ENCODE measurements at regions not wholly inside any gene's neighbourhood (a gene's known extent, or its start where the extent isn't known, plus 50 kb on each side); places are given as distances from the start of the nearest gene placed in this dataset.

- CTCF ChIA-PET, result no interaction called here
- Histone ChIP-seq H3K4me1 (ENCODE audit: control insufficient read depth in 2 of 2, insufficient read depth in 2 of 2, low read length in 2 of 2) (no peaks in the 10 kb centered on the region), H3K79me2 (ENCODE audit: control insufficient read depth, insufficient read depth, low read length) (no peaks in the 10 kb centered on the region), H2AFZ (ENCODE audit: insufficient read depth, low read depth, low read length, poor library complexity, severe bottlenecking) (no peak overlapping the region), H3K36me3 (replicated peaks in 1 of 2; ENCODE audit: control extremely low read depth in 1 of 2, control insufficient read depth in 1 of 2, extremely low read depth in 1 of 2, insufficient read depth in 2 of 2, low read length in 1 of 2) (no peaks in the 10 kb centered on the region), H3K4me3 (ENCODE audit: control extremely low read depth in 1 of 5, extremely low read depth in 1 of 5, insufficient read depth in 1 of 5, low read depth in 2 of 5, low read length in 4 of 5) (no peak overlapping the region), H4K20me1 (ENCODE audit: control insufficient read depth, insufficient read depth, low read length, poor library complexity, severe bottlenecking) (no peaks in the 10 kb centered on the region), H3K9me3 (ENCODE audit: control extremely low read depth in 1 of 3, control insufficient read depth in 2 of 3, insufficient read depth in 1 of 3, low read length in 2 of 3) (no peaks in the 10 kb centered on the region), H3K4me2 (replicated peaks; ENCODE audit: low read depth, low read length, poor library complexity, severe bottlenecking) (no peak overlapping the region), H3K9ac (ENCODE audit: low read length) (no peak overlapping the region), H3K27me3 (replicated peaks in 1 of 4; ENCODE audit: control extremely low read depth in 1 of 4, control insufficient read depth in 3 of 4, insufficient read depth in 4 of 4, low read length in 3 of 4) (no peaks in the 10 kb centered on the region), H3K27ac (ENCODE audit: low read length in 2 of 2) (no peak overlapping the region)
- intact Hi-C loops (cut with micrococcal nuclease), result no loop called here
- TF ChIP-seq EZH2 (IDR thresholded peaks at IDR 0.05; ENCODE audit: borderline replicate concordance, insufficient read depth, low read depth, low read length, poor library complexity, severe bottlenecking), result no peak
- no peak for TF ChIP-seq CTCF (IDR thresholded peaks at IDR 0.05)
- POLR2A ChIA-PET, result no interaction called here
- DNase-seq (no peak), ATAC-seq (ENCODE audit: low read depth) (no peak)
- 84% methylated on average over 11 of the region's 12 CpGs for WGBS (ENCODE audit: insufficient coverage)
- H3K4me3 Mint-ChIP-seq, result no peak overlapping the region
- no peaks in the 10 kb centered on the region for H3K9me3 Mint-ChIP-seq (ENCODE audit: insufficient read depth)
- no peaks in the 10 kb centered on the region for H3K4me1 Mint-ChIP-seq
- no peaks in the 10 kb centered on the region for H3K27me3 Mint-ChIP-seq
- H3K27ac Mint-ChIP-seq, result no peak overlapping the region
Observed at GRCh38 chr1:78728359-78728758, 78.7 kb downstream of the IFI44 start.

GRCh38 chr1:78730054-78730453 lies 80.4 kb downstream of the IFI44 start:
- CTCF ChIA-PET, result no interaction called here
- no peak overlapping the region for H3K4me3 Mint-ChIP-seq
- TF ChIP-seq EZH2 (IDR thresholded peaks at IDR 0.05; ENCODE audit: borderline replicate concordance, insufficient read depth, low read depth, low read length, poor library complexity, severe bottlenecking) (no peak), CTCF (IDR thresholded peaks at IDR 0.05) (no peak)

More at GRCh38 chr1:78730054-78730453, 80.4 kb downstream of the IFI44 start:
- Histone ChIP-seq H4K20me1 (ENCODE audit: control insufficient read depth, insufficient read depth, low read length, poor library complexity, severe bottlenecking) (no peaks in the 10 kb centered on the region), H3K9ac (ENCODE audit: low read length) (no peak overlapping the region), H3K36me3 (replicated peaks in 1 of 2; ENCODE audit: control extremely low read depth in 1 of 2, control insufficient read depth in 1 of 2, extremely low read depth in 1 of 2, insufficient read depth in 2 of 2, low read length in 1 of 2) (no peaks in the 10 kb centered on the region), H2AFZ (ENCODE audit: insufficient read depth, low read depth, low read length, poor library complexity, severe bottlenecking) (no peak overlapping the region), H3K27ac (ENCODE audit: low read length in 2 of 2) (no peak overlapping the region), H3K27me3 (replicated peaks in 1 of 4; ENCODE audit: control extremely low read depth in 1 of 4, control insufficient read depth in 3 of 4, insufficient read depth in 4 of 4, low read length in 3 of 4) (no peaks in the 10 kb centered on the region), H3K9me3 (ENCODE audit: control extremely low read depth in 1 of 3, control insufficient read depth in 2 of 3, insufficient read depth in 1 of 3, low read length in 2 of 3) (no peaks in the 10 kb centered on the region), H3K79me2 (ENCODE audit: control insufficient read depth, insufficient read depth, low read length) (no peaks in the 10 kb centered on the region), H3K4me3 (ENCODE audit: control extremely low read depth in 1 of 5, extremely low read depth in 1 of 5, insufficient read depth in 1 of 5, low read depth in 2 of 5, low read length in 4 of 5) (no peak overlapping the region), H3K4me1 (ENCODE audit: control insufficient read depth in 2 of 2, insufficient read depth in 2 of 2, low read length in 2 of 2) (no peaks in the 10 kb centered on the region), H3K4me2 (replicated peaks; ENCODE audit: low read depth, low read length, poor library complexity, severe bottlenecking) (no peak overlapping the region)
- ATAC-seq (ENCODE audit: low read depth) (no peak), DNase-seq (no peak)
- Mint-ChIP-seq H3K27ac (no peak overlapping the region), H3K27me3 (no peaks in the 10 kb centered on the region), H3K9me3 (ENCODE audit: insufficient read depth) (no peaks in the 10 kb centered on the region), H3K4me1 (no peaks in the 10 kb centered on the region)
- POLR2A ChIA-PET, result no interaction called here
- intact Hi-C loops (cut with micrococcal nuclease), result no loop called here

All from B cell (primary cell).